ENCODE measurements at regions not wholly inside any gene's neighbourhood (a gene's known extent, or its start where the extent isn't known, plus 50 kb on each side); places are given as distances from the start of the nearest gene placed in this dataset.
"Not testable (repeated sequence)": the region's sequence is repeated elsewhere in the genome, so short reads cannot be mapped to it uniquely, and the experiment has no call there.

- Histone ChIP-seq H3K36me3 (no peaks in the 10 kb centered on the region), H3K27ac (no peak overlapping the region), H3K9me3 (no peaks in the 10 kb centered on the region), H3K27me3 (no peaks in the 10 kb centered on the region), H3K4me3 (no peak overlapping the region), H3K4me1 (no peaks in the 10 kb centered on the region)
- TF ChIP-seq CTCF (IDR thresholded peaks at IDR 0.05) (no peak), POLR2AphosphoS5 (IDR thresholded peaks at IDR 0.05) (no peak), EP300 (IDR thresholded peaks at IDR 0.05) (no peak), POLR2A (IDR thresholded peaks at IDR 0.05) (no peak)
- ATAC-seq (ENCODE audit: low FRiP score in 2 of 2) (no peak), DNase-seq (no peak)
Observed at GRCh38 chr11:25824688-25825087, 507.2 kb upstream of the ANO3 start.

GRCh38 chr11:25831485-25831884 is 500.4 kb upstream of the ANO3 start:
- ATAC-seq (ENCODE audit: low FRiP score in 2 of 2): not testable (repeated sequence)
- peak in 1 of 2 donors; percentile 33 for DNase-seq

GRCh38 chr11:25838918-25839625 is 492.9 kb upstream of the ANO3 start:
- Histone ChIP-seq H3K27me3 (no peaks in the 10 kb centered on the region), H3K4me3 (no peak overlapping the region), H3K27ac (no peak overlapping the region), H3K4me1 (no peaks in the 10 kb centered on the region), H3K36me3 (no peaks in the 10 kb centered on the region), H3K9me3 (no peaks in the 10 kb centered on the region)
- no peak for TF ChIP-seq EP300 (IDR thresholded peaks at IDR 0.05)
- TF ChIP-seq POLR2A (IDR thresholded peaks at IDR 0.05): no peak
- TF ChIP-seq CTCF (IDR thresholded peaks at IDR 0.05): no peak
- no peak for TF ChIP-seq POLR2AphosphoS5 (IDR thresholded peaks at IDR 0.05)
- ATAC-seq (ENCODE audit: low FRiP score in 2 of 2) (no peak), DNase-seq (no peak)
- 78 to 84% methylated on average over 6 of the region's 6 CpGs for WGBS, 2 donors

More at GRCh38 chr11:25831485-25831884, 500.4 kb upstream of the ANO3 start:
- 88 to 89% methylated on average over 9 to 10 of the region's 10 CpGs for WGBS, 2 donors
- not testable (repeated sequence) for H3K36me3 ChIP-seq, H3K4me1 ChIP-seq, H3K4me3 ChIP-seq, H3K27ac ChIP-seq, H3K9me3 ChIP-seq, H3K27me3 ChIP-seq

- 75 to 87% methylated on average over 4 of the region's 4 CpGs for WGBS, 2 donors
- Histone ChIP-seq H3K36me3 (no peaks in the 10 kb centered on the region), H3K4me1 (no peaks in the 10 kb centered on the region), H3K9me3 (no peaks in the 10 kb centered on the region), H3K4me3 (no peak overlapping the region), H3K27me3 (no peaks in the 10 kb centered on the region), H3K27ac (no peak overlapping the region)
- DNase-seq: no peak
- no peak for ATAC-seq (ENCODE audit: low FRiP score in 2 of 2)
- TF ChIP-seq POLR2A (IDR thresholded peaks at IDR 0.05) (no peak), CTCF (IDR thresholded peaks at IDR 0.05) (no peak), POLR2AphosphoS5 (IDR thresholded peaks at IDR 0.05) (no peak), EP300 (IDR thresholded peaks at IDR 0.05) (no peak)
Observed at GRCh38 chr11:25844811-25845210, 487.1 kb upstream of the ANO3 start.

GRCh38 chr11:25855916-25856315 is 476.0 kb upstream of the ANO3 start:
- TF ChIP-seq CTCF (IDR thresholded peaks at IDR 0.05): no peak
- H3K36me3 ChIP-seq: no peaks in the 10 kb centered on the region
- H3K4me1 ChIP-seq: peaks cover 0 to 3% (median 0%) of the 10 kb centered on the region in 4 donors
- ATAC-seq (ENCODE audit: low FRiP score in 2 of 2) (no peak), DNase-seq (no peak)
- 94 to 95% methylated on average over 4 of the region's 4 CpGs for WGBS, 2 donors
- H3K4me3 ChIP-seq: no peak overlapping the region
- H3K27ac ChIP-seq: no peak overlapping the region
- no peaks in the 10 kb centered on the region for H3K27me3 ChIP-seq
- no peaks in the 10 kb centered on the region for H3K9me3 ChIP-seq

Measured in upper lobe of left lung (tissue), 6 donors.